Adrenal gland (tissue), 5 donors: ENCODE measurements at regions not wholly inside any gene's neighbourhood (a gene's known extent, or its start where the extent isn't known, plus 50 kb on each side); places are given as distances from the start of the nearest gene placed in this dataset.

Experiments used
- CTCF ChIP-seq, 6 experiments: fragments of 450-650 bp in 4 of 6; fragments of 200-600 bp in 2 of 6; sonication (generic) in 1 of 6; IDR thresholded peaks; 1 replicate in 5 of 6; 2 replicates in 1 of 6; pipeline versions ENCODE4 v1.5.1 to v1.8.0; 2016 to 2021; ENCODE audit warnings: antibody characterized with exemption in 6 of 6, mild to moderate bottlenecking in 2 of 6, moderate library complexity in 1 of 6
- POLR2A ChIP-seq, 2 donors: fragments of 450-650 bp; IDR thresholded peaks; one replicate each; pipeline ENCODE4 v1.6.1; 2017; ENCODE audit warnings: antibody characterized with exemption in 2 of 2, mild to moderate bottlenecking in 2 of 2, moderate library complexity in 1 of 2
- donor health status: DM: no; HTN: no; CAD: no.

- TF ChIP-seq POLR2A (IDR thresholded peaks at IDR 0.05): no peak
- no peak for TF ChIP-seq CTCF (IDR thresholded peaks at IDR 0.05)
Measured at GRCh38 chr16:59907611-59908010, 1173.5 kb upstream of the GOT2 start.
